ENCODE measurements at regions not wholly inside any gene's neighbourhood (a gene's known extent, or its start where the extent isn't known, plus 50 kb on each side); places are given as distances from the start of the nearest gene placed in this dataset.

DNA sequence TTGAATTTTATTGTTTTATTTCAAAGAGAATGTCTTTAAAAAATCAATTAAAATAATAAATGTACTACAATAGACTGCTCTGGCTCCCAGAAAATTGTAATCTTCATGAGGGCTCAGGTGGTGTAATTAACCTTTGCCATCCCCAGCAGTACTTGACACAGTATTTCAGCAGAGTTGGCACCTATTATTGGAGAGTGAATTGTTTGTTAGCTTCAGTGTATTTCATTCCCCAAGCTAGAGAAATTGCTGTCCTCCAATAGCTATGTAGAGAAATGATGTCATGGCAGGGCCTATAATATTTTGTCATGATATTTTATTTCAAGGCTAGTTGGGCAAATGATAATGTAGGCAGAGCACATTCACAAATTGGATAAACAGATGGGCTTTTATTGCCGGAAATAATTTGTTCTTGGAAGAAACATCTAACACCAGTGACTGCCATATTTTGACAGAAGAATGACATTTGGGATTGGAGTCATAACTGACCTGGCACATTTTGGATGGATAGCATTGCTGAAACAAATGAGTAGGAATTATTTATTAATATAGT lies 712.0 kb upstream of the NXPH2 start:
- H3K4me3 ChIP-seq (replicated peaks; ENCODE audit: insufficient read depth, low read length): no peak overlapping the region
- H3K27me3 ChIP-seq (ENCODE audit: insufficient read depth, poor library complexity, severe bottlenecking): no peaks in the 10 kb centered on the region
- no peak for DNase-seq (ENCODE audit: low read depth in 1 of 2, low spot score in 1 of 2)

DNA sequence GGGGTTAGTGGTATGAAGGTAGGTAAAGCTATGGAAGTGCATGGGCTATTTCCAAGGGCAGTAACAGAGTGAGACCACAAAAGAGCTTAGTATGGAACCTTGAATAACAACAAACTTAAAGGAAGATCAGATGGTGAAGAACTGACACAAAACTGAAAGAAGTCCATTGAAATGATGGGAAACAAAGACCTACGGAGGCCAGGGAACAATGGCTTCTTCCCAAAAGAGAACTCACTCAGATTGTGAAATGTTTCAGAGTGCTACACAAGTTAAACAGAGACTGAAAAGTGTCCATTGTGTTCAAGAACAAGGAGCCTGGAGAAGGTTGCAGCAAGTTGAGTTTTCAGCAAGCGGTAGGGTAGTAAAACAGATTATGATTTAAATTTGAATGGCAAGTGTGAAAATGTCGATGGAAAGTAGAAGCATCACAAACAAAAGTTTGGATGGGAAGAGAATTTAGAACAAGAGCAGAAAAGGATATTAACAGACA lies 700.0 kb upstream of the NXPH2 start:
- Histone ChIP-seq H3K4me3 (replicated peaks; ENCODE audit: insufficient read depth, low read length) (no peak overlapping the region), H3K27me3 (ENCODE audit: insufficient read depth, poor library complexity, severe bottlenecking) (no peaks in the 10 kb centered on the region), H3K27ac (replicated peaks) (no peak overlapping the region)
- TF ChIP-seq SPI1 (IDR thresholded peaks at IDR 0.05; ENCODE audit: borderline replicate concordance, low read depth): no peak
- TF ChIP-seq, protein P1, sequence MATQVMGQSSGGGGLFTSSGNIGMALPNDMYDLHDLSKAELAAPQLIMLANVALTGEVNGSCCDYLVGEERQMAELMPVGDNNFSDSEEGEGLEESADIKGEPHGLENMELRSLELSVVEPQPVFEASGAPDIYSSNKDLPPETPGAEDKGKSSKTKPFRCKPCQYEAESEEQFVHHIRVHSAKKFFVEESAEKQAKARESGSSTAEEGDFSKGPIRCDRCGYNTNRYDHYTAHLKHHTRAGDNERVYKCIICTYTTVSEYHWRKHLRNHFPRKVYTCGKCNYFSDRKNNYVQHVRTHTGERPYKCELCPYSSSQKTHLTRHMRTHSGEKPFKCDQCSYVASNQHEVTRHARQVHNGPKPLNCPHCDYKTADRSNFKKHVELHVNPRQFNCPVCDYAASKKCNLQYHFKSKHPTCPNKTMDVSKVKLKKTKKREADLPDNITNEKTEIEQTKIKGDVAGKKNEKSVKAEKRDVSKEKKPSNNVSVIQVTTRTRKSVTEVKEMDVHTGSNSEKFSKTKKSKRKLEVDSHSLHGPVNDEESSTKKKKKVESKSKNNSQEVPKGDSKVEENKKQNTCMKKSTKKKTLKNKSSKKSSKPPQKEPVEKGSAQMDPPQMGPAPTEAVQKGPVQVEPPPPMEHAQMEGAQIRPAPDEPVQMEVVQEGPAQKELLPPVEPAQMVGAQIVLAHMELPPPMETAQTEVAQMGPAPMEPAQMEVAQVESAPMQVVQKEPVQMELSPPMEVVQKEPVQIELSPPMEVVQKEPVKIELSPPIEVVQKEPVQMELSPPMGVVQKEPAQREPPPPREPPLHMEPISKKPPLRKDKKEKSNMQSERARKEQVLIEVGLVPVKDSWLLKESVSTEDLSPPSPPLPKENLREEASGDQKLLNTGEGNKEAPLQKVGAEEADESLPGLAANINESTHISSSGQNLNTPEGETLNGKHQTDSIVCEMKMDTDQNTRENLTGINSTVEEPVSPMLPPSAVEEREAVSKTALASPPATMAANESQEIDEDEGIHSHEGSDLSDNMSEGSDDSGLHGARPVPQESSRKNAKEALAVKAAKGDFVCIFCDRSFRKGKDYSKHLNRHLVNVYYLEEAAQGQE (IDR thresholded peaks at IDR 0.05; ENCODE audit: insufficient replicate concordance, low read depth): no peak
- TF ChIP-seq, protein P2, sequence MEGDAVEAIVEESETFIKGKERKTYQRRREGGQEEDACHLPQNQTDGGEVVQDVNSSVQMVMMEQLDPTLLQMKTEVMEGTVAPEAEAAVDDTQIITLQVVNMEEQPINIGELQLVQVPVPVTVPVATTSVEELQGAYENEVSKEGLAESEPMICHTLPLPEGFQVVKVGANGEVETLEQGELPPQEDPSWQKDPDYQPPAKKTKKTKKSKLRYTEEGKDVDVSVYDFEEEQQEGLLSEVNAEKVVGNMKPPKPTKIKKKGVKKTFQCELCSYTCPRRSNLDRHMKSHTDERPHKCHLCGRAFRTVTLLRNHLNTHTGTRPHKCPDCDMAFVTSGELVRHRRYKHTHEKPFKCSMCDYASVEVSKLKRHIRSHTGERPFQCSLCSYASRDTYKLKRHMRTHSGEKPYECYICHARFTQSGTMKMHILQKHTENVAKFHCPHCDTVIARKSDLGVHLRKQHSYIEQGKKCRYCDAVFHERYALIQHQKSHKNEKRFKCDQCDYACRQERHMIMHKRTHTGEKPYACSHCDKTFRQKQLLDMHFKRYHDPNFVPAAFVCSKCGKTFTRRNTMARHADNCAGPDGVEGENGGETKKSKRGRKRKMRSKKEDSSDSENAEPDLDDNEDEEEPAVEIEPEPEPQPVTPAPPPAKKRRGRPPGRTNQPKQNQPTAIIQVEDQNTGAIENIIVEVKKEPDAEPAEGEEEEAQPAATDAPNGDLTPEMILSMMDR (IDR thresholded peaks at IDR 0.05; ENCODE audit: insufficient read depth, low read length): no peak
- no peak for DNase-seq (ENCODE audit: low read depth in 1 of 2, low spot score in 1 of 2)

More for the DNA sequence above, 712.0 kb upstream of the NXPH2 start:
- TF ChIP-seq, protein P1 (IDR thresholded peaks at IDR 0.05; ENCODE audit: insufficient replicate concordance, low read depth): no peak
- TF ChIP-seq, protein P2 (IDR thresholded peaks at IDR 0.05; ENCODE audit: insufficient read depth, low read length): no peak
- no peak for TF ChIP-seq SPI1 (IDR thresholded peaks at IDR 0.05; ENCODE audit: borderline replicate concordance, low read depth)
- no peak for TF ChIP-seq GABPA (IDR thresholded peaks at IDR 0.05; ENCODE audit: low read depth)
- no peak overlapping the region for H3K27ac ChIP-seq (replicated peaks)

DNA sequence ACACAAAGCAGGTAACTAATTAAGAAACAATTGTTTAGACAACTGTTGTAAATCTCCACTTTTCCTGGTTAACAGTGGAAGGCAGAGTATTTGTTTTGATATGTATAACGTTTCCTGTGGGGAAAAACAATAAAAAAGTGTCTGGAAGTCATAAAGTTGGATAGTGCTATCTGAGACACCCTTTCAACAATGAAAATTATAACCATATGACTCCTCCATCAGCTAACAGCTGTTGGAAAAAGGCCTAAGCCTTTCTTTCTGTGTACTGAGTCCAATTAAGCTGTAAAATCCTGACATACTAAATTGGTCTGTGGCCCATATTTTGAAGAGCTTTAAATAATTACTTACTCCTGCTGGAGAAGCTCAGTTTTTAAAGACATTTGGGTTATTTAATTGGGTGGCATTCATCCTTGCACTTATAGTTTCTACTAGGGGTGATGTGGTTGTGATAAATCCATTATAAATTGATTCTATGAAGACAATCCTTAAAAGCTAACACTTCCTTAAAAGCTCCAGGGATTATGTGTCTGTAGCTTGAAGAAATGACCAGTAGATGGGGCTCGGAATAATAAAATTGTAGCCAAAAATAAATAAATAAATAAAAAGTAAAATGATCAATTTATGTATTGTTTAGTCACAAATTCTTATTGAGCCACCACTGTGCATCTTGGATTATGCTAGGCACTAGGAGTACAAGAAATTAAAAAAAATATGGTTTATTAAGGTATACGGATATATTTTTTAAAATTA lies 698.1 kb upstream of the NXPH2 start:
- TF ChIP-seq, protein P1 (IDR thresholded peaks at IDR 0.05; ENCODE audit: insufficient replicate concordance, low read depth): no peak
- TF ChIP-seq, protein P2 (IDR thresholded peaks at IDR 0.05; ENCODE audit: insufficient read depth, low read length): no peak
- TF ChIP-seq SPI1 (IDR thresholded peaks at IDR 0.05; ENCODE audit: borderline replicate concordance, low read depth): no peak
- TF ChIP-seq POLR2AphosphoS5 (IDR thresholded peaks at IDR 0.05; ENCODE audit: low read depth): no peak
- no peak for TF ChIP-seq GABPA (IDR thresholded peaks at IDR 0.05; ENCODE audit: low read depth)
- Histone ChIP-seq H3K4me3 (replicated peaks; ENCODE audit: insufficient read depth, low read length) (no peak overlapping the region), H3K27me3 (ENCODE audit: insufficient read depth, poor library complexity, severe bottlenecking) (no peaks in the 10 kb centered on the region), H3K27ac (replicated peaks) (no peak overlapping the region)
- no peak for DNase-seq (ENCODE audit: low read depth in 1 of 2, low spot score in 1 of 2)
